HT-29 (cell line): ENCODE measurements at regions not wholly inside any gene's neighbourhood (a gene's known extent, or its start where the extent isn't known, plus 50 kb on each side); places are given as distances from the start of the nearest gene placed in this dataset.

Experiments used
- DNase-seq: peaks from one replicate; pipeline ENCODE4 v3.0.0-alpha.2; 2015; ENCODE audit warnings: low spot score

DNA sequence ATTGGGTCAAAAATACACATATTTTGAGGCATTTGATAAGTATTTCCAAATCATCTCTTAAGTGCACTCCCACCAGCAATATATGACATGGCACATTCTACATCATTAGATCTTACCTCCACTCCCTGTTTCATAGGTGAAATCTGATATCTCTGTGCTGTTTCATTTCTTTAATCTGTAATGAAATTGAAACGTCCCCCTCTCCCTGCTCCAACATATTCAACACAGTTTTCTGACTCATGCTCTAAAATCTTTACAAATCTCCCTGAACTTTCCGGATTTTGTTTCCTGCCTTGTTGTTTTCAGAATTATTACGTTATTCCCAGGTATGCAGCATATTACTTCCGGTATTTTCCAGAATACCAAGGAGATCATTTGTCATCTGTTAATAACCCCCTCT is 66.1 kb upstream of the AKT3 start:
- no peak for DNase-seq

DNA sequence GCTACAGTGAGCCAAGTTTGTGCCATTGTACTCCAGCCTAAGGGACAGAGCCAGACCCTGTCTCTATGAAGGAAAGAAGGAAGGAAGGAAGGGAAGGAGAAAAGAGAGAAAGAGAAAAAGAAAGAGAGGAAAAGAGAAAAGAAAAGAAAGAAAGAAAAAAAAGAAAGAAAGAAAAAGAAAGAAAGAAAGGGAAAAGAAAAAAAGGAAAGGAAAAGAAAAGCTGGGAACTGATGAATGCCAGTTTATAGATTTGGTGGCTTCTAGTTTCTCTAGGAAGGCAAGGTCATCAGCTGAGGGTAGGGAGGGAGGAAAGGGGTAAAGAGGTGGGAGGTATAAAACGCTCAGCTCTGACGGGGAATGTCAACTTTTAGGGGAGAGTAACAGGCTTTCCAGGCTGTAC is 62.3 kb upstream of the AKT3 start:
- DNase-seq: no peak

DNA sequence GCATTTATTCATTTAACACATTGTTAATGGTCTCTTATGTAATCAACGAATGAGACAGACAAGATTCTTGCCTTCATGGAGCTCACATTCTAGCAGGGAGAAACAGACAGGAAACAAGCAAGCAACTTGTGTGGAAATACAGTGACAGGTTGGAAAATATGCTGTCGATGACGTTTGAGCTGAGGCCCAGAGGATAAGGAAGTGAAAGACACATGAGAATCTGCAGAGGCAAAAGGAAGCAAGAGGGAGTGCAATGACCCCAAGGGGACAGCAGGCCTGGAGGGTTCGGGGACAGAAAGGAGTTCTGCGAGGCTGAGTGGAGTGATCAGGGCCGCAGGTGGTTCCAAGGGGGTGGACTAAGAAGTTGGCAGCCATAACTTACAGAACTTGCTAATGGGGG is 60.6 kb upstream of the AKT3 start:
- no peak for DNase-seq

DNA sequence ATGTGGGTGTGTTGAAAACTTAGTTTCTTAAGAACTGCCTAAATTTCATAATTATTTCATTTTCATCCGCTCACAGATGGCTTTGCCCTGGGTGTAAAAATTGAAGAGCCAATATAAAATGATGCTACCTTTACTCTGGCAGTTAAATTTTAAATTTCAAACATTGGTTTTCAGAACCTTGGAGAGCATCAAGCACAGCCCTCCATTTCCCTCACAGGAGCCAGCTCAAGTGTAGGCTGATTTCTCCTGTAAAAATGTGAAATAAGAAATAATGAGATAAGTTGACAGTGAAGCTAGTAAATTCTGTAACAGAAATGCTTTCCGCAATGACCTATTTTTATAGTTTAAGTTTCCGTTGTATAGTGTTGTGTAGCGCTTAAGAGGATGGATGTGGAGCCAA is 53.9 kb upstream of the AKT3 start:
- no peak for DNase-seq

DNA sequence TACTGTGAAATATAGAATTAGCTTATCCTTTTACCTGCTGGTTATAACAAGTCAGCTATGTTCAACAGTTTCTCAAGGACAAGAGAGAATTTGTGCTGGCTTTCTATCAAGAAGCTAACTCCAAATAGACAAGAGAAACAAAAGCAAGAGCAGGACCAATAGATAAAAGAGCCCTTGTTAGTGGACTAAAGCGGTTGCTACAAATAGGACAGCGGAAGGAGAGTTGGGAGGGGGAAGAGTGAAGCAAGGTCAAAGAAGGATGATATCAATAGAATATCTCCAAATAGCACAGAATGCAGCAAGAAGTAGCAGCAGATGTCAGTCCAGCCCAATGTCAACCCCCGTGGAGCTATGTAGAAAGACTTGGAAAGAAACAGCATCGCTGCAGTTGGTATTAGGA is 53.0 kb upstream of the AKT3 start:
- no peak for DNase-seq

DNA sequence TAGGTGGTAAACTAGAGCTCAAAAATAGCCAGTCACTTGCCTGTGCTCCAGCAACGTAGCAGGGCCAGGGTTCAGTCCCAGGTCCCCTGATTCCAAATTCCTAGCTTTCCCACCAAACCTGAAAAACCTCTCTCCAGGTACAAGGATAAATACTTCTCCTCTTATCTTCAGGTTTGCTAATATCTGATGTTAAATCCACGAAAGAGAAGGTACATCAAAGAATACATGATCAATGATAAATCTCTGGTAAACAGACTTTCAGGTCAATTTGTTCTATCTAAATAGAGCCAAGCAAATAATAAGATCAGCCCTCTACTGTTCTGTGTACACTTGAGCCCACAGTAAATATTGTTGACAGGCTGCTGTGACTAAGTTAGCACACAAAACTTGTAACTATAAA is 52.1 kb upstream of the AKT3 start:
- DNase-seq: no peak
